H1 (cell line): ENCODE measurements at regions not wholly inside any gene's neighbourhood (a gene's known extent, or its start where the extent isn't known, plus 50 kb on each side); places are given as distances from the start of the nearest gene placed in this dataset.

Experiments
- CTCF ChIA-PET: fragments of 300-600 bp; sonication (Branson Sonifier 250); formaldehyde crosslinking; loops from one replicate; lab custom pipeline; 2021; ENCODE audit not compliant: partially characterized antibody; lab: Charles Lee
- POLR2A ChIA-PET: fragments of 300-600 bp; sonication (Branson Sonifier 250); formaldehyde crosslinking; loops from one replicate; lab custom pipeline; 2021; ENCODE audit warnings: inconsistent platforms; ENCODE audit not compliant: partially characterized antibody; lab: Charles Lee
- DNase-seq, 2 experiments: peaks; one replicate each; pipeline versions ENCODE4 v3.0.0 to v3.0.0-alpha.2; 2010 to 2022; ENCODE audit warnings: low spot score in 2 of 2, low read depth in 1 of 2, mixed read lengths in 1 of 2
- FAIRE-seq: peaks from 2 replicates; lab custom pipeline; 2011; peaks lifted over from hg19 to GRCh38; lab: Jason Lieb, UNC
- H2AFZ ChIP-seq: 2 replicates; pipeline ENCODE4 v1.8.1; 2012; ENCODE audit warnings: low read length, inconsistent platforms
- H2AK5ac ChIP-seq: 2 replicates; pipeline ENCODE4 v1.6.1; 2013; ENCODE audit warnings: low read depth, low read length
- H2BK120ac ChIP-seq: replicated peaks from 2 replicates; pipeline ENCODE3; 2013; ENCODE audit warnings: low read depth, low read length, inconsistent platforms
- H2BK12ac ChIP-seq: 2 replicates; pipeline ENCODE4 v1.6.1; 2013; ENCODE audit warnings: low read depth, low read length
- H2BK15ac ChIP-seq: 2 replicates; pipeline ENCODE4 v1.6.1; 2013; ENCODE audit warnings: low read length
- H2BK20ac ChIP-seq: 2 replicates; pipeline ENCODE4 v1.6.1; 2013; ENCODE audit warnings: low read length
- H2BK5ac ChIP-seq: 2 replicates; pipeline ENCODE4 v1.6.1; 2013; ENCODE audit warnings: low read depth, low read length
- H3K14ac ChIP-seq: 2 replicates; pipeline ENCODE4 v1.6.1; 2013; ENCODE audit warnings: inconsistent platforms; ENCODE audit not compliant: insufficient read length
- H3K18ac ChIP-seq: 2 replicates; pipeline ENCODE4 v1.6.1; 2013; ENCODE audit warnings: low read length; ENCODE audit errors: extremely low read depth
- H3K23ac ChIP-seq: 2 replicates; pipeline ENCODE4 v1.6.1; 2013; ENCODE audit warnings: inconsistent platforms; ENCODE audit not compliant: insufficient read length
- H3K23me2 ChIP-seq: 2 replicates; pipeline ENCODE4 v1.6.1; 2013; ENCODE audit warnings: low read depth, low read length
- H3K27ac ChIP-seq: 2 replicates; pipeline ENCODE4 v1.6.1; 2011; ENCODE audit warnings: low read depth, low read length, inconsistent platforms
- H3K27me3 ChIP-seq, 4 experiments: replicated peaks in 1 of 4; 1 replicate in 1 of 4; 2 replicates in 3 of 4; pipeline versions ENCODE4 v1.6.1 to v1.8.1; 2011 to 2013; ENCODE audit warnings: low read length in 3 of 4, mild to moderate bottlenecking in 3 of 4, inconsistent platforms in 2 of 4, mixed read lengths in 2 of 4, moderate library complexity in 1 of 4; ENCODE audit not compliant: control insufficient read depth in 3 of 4, insufficient read depth in 3 of 4; ENCODE audit errors: extremely low read depth in 1 of 4
- H3K36me3 ChIP-seq, 4 experiments: 2 replicates each; pipeline versions ENCODE4 v1.6.1 to v1.8.1; 2011 to 2013; ENCODE audit warnings: mild to moderate bottlenecking in 4 of 4, low read length in 3 of 4, moderate library complexity in 2 of 4, control low read depth in 1 of 4, inconsistent platforms in 1 of 4; ENCODE audit not compliant: insufficient read depth in 4 of 4, control insufficient read depth in 2 of 4
- H3K4ac ChIP-seq: replicated peaks from 2 replicates; pipeline ENCODE3; 2013; ENCODE audit warnings: low read length, low read depth, mixed read lengths, inconsistent platforms; ENCODE audit not compliant: insufficient read length
- H3K4me1 ChIP-seq, 4 experiments: replicated peaks in 1 of 4; 1 replicate in 1 of 4; 2 replicates in 3 of 4; pipeline versions ENCODE4 v1.6.1 to v1.8.1; 2011 to 2013; ENCODE audit warnings: low read length in 3 of 4, inconsistent platforms in 2 of 4, mixed read lengths in 1 of 4; ENCODE audit not compliant: insufficient read depth in 4 of 4, control insufficient read depth in 3 of 4
- H3K4me2 ChIP-seq, 2 experiments: 2 replicates each; pipeline versions ENCODE4 v1.6.1 to v1.8.1; 2011 to 2013; ENCODE audit warnings: low read depth in 2 of 2, low read length in 2 of 2, control low read depth in 1 of 2, inconsistent platforms in 1 of 2, mild to moderate bottlenecking in 1 of 2; ENCODE audit not compliant: insufficient read depth in 1 of 2
- H3K4me3 ChIP-seq, 4 experiments: fragments of 200-600, 300-600 bp in 1 of 4; sonication (generic), shearing (Covaris generic), sonication (Bioruptor Twin) in 1 of 4; 2 replicates each; pipeline versions ENCODE4 v1.5.1 to v1.8.1; 2011 to 2016; ENCODE audit warnings: low read length in 4 of 4, low read depth in 3 of 4, control low read depth in 2 of 4, inconsistent platforms in 2 of 4, mild to moderate bottlenecking in 2 of 4, mixed read lengths in 1 of 4, moderate library complexity in 1 of 4; ENCODE audit not compliant: insufficient read depth in 2 of 4; ENCODE audit errors: extremely low read depth in 1 of 4
- H3K56ac ChIP-seq: replicated peaks from 2 replicates; pipeline ENCODE3; 2013; ENCODE audit warnings: low read depth, mild to moderate bottlenecking, mixed read lengths, low read length, inconsistent platforms; ENCODE audit not compliant: insufficient read length
- H3K79me1 ChIP-seq: 2 replicates; pipeline ENCODE4 v1.6.1; 2013; ENCODE audit warnings: low read depth, low read length, control low read depth
- H3K79me2 ChIP-seq, 2 experiments: 2 replicates each; pipeline versions ENCODE4 v1.6.1 to v1.8.1; 2012 to 2013; ENCODE audit warnings: low read length in 2 of 2, mild to moderate bottlenecking in 2 of 2, inconsistent platforms in 1 of 2; ENCODE audit not compliant: insufficient read depth in 2 of 2, control insufficient read depth in 1 of 2
- H3K9ac ChIP-seq, 4 experiments: replicated peaks in 1 of 4; 1 replicate in 1 of 4; 2 replicates in 3 of 4; pipeline versions ENCODE4 v1.6.1 to v1.8.1; 2011 to 2013; ENCODE audit warnings: low read depth in 3 of 4, low read length in 3 of 4, control low read depth in 2 of 4, mild to moderate bottlenecking in 2 of 4, moderate library complexity in 2 of 4, inconsistent platforms in 1 of 4; ENCODE audit errors: extremely low read depth in 1 of 4
- H3K9me3 ChIP-seq, 2 experiments: 2 replicates each; pipeline versions ENCODE4 v1.6.1 to v1.8.1; 2012 to 2013; ENCODE audit warnings: mild to moderate bottlenecking in 2 of 2, moderate library complexity in 2 of 2, control low read depth in 1 of 2, inconsistent platforms in 1 of 2, low read depth in 1 of 2, low read length in 1 of 2, mixed read lengths in 1 of 2; ENCODE audit not compliant: insufficient read depth in 2 of 2
- H4K20me1 ChIP-seq, 2 experiments: replicated peaks in 1 of 2; 2 replicates each; pipeline versions ENCODE3 to v1.8.1; 2011 to 2013; ENCODE audit warnings: inconsistent platforms in 2 of 2, low read length in 2 of 2, mild to moderate bottlenecking in 1 of 2; ENCODE audit not compliant: insufficient read depth in 2 of 2, control insufficient read depth in 1 of 2
- H4K5ac ChIP-seq: 2 replicates; pipeline ENCODE4 v1.6.1; 2013; ENCODE audit warnings: low read length, low read depth, mixed read lengths, inconsistent platforms; ENCODE audit not compliant: insufficient read length
- H4K8ac ChIP-seq: 2 replicates; pipeline ENCODE4 v1.8.0; 2013; ENCODE audit warnings: mild to moderate bottlenecking, moderate library complexity, low read length, inconsistent platforms; ENCODE audit not compliant: insufficient read depth; ENCODE audit errors: extremely low read depth
- H4K91ac ChIP-seq: replicated peaks from 2 replicates; pipeline ENCODE3; 2013; ENCODE audit warnings: low read length, mixed read lengths, inconsistent platforms; ENCODE audit not compliant: insufficient read length
- CBX5 ChIP-seq: fragments of 300-800, 300-1000 bp; sonication (generic); IDR thresholded peaks from 2 replicates; pipeline ENCODE4 v1.7.1; 2016; ENCODE audit warnings: antibody characterized with exemption, low read length, low read depth
- EP300 ChIP-seq, 2 experiments: IDR thresholded peaks; 1 replicate in 1 of 2; 2 replicates in 1 of 2; pipeline ENCODE4 v1.6.1; 2011 to 2012; ENCODE audit warnings: low read depth in 2 of 2, low read length in 2 of 2, mild to moderate bottlenecking in 2 of 2, borderline replicate concordance in 1 of 2, inconsistent platforms in 1 of 2, moderate library complexity in 1 of 2
- GABPA ChIP-seq: IDR thresholded peaks from 2 replicates; pipeline ENCODE4 v1.6.1; 2011; ENCODE audit warnings: mild to moderate bottlenecking, low read length, moderate library complexity, borderline replicate concordance; ENCODE audit not compliant: insufficient read depth
- PHF8 ChIP-seq: fragments of 200-600 bp; sonication (generic); conservative IDR thresholded peaks from 2 replicates; pipeline ENCODE4 v1.7.1; 2012; ENCODE audit warnings: low read depth, mild to moderate bottlenecking, inconsistent platforms, low read length, moderate library complexity
- RNF2 ChIP-seq: fragments of 200-900, 300-1000 bp; sonication (generic); IDR thresholded peaks from 2 replicates; pipeline ENCODE4 v1.7.1; 2016; ENCODE audit warnings: borderline replicate concordance, low read depth, mild to moderate bottlenecking, antibody characterized with exemption, low read length; ENCODE audit not compliant: poor library complexity, severe bottlenecking; ENCODE audit errors: missing control alignments
- RXRA ChIP-seq: IDR thresholded peaks from 2 replicates; pipeline ENCODE4 v1.6.1; 2011; ENCODE audit warnings: low read depth, mild to moderate bottlenecking, low read length, moderate library complexity; ENCODE audit not compliant: insufficient read depth
- SIRT6 ChIP-seq: IDR thresholded peaks from one replicate; pipeline ENCODE4 v1.7.1; 2012; ENCODE audit warnings: low read length, inconsistent platforms
- TBP ChIP-seq: IDR thresholded peaks from 2 replicates; pipeline ENCODE4 v1.6.1; 2011; ENCODE audit warnings: low read depth, low read length, improper control_type of control experiment
- TCF12 ChIP-seq: IDR thresholded peaks from 2 replicates; pipeline ENCODE4 v1.6.1; 2011; ENCODE audit warnings: low read depth, mild to moderate bottlenecking, low read length
- USF2 ChIP-seq: IDR thresholded peaks from 2 replicates; pipeline ENCODE4 v1.6.1; 2011; ENCODE audit warnings: low read length, improper control_type of control experiment
- WGBS, 2 experiments: shearing (Covaris generic) in 1 of 2; methylation state at CpG; one replicate each; pipeline versions ENCODE4 v1.1.6 to v1.1.7; 2013 to 2015; ENCODE audit warnings: low lambda C conversion rate in 2 of 2, mixed read lengths in 2 of 2, inconsistent platforms in 1 of 2, low coverage in 1 of 2, missing lambda C conversion rate in 1 of 2; ENCODE audit not compliant: insufficient replicate concordance in 2 of 2, insufficient coverage in 1 of 2, insufficient read length in 1 of 2; ENCODE audit errors: extremely low coverage in 1 of 2, missing lambda C conversion rate in 1 of 2; 5-methylcytosine and 5-hydroxymethylcytosine counted together
- TF ChIP-seq, protein P1 (sequence below): IDR thresholded peaks from 2 replicates; pipeline ENCODE4 v1.6.1; 2011; ENCODE audit warnings: low read depth, mild to moderate bottlenecking, low read length; ENCODE audit not compliant: insufficient read depth

- Histone ChIP-seq H3K79me2 (no peaks in the 10 kb centered on the region), H3K18ac (no peak overlapping the region), H2BK120ac (no peak overlapping the region), H2BK15ac (no peak overlapping the region), H3K79me1 (no peaks in the 10 kb centered on the region), H2BK12ac (no peak overlapping the region), H2BK20ac (no peak overlapping the region), H3K4me1 (no peaks in the 10 kb centered on the region), H3K4me2 (no peak overlapping the region), H2AFZ (no peak overlapping the region), H3K27ac (no peak overlapping the region), H3K56ac (no peak overlapping the region), H3K23ac (no peak overlapping the region), H3K14ac (no peak overlapping the region), H3K9me3 (no peaks in the 10 kb centered on the region), H4K8ac (no peak overlapping the region), H4K91ac (no peak overlapping the region), H3K4ac (no peak overlapping the region), H3K9ac (no peak overlapping the region), H4K5ac (no peak overlapping the region), H4K20me1 (no peaks in the 10 kb centered on the region), H3K23me2 (no peaks in the 10 kb centered on the region), H2BK5ac (no peak overlapping the region), H3K4me3 (no peak overlapping the region), H3K27me3 (no peaks in the 10 kb centered on the region), H3K36me3 (no peaks in the 10 kb centered on the region), H2AK5ac (no peak overlapping the region)
- DNase-seq (no peak), FAIRE-seq (no peak)
- 86% methylated on average over 5 of the region's 5 CpGs; no CpG with 5 or more reads in 1 of the 2 experiments for WGBS, 2 experiments
- ChIA-PET POLR2A (no interaction called here), CTCF (no interaction called here)
- no peak for TF ChIP-seq EP300 (IDR thresholded peaks at IDR 0.05; ENCODE audit: borderline replicate concordance in 1 of 2, low read depth in 2 of 2, low read length in 2 of 2)
- no peak for TF ChIP-seq TCF12
- TF ChIP-seq CBX5, result no peak
- TF ChIP-seq USF2, result no peak
- no peak for TF ChIP-seq RXRA
- TF ChIP-seq GABPA, result no peak
- TF ChIP-seq RNF2, result no peak
- TF ChIP-seq, protein P1, sequence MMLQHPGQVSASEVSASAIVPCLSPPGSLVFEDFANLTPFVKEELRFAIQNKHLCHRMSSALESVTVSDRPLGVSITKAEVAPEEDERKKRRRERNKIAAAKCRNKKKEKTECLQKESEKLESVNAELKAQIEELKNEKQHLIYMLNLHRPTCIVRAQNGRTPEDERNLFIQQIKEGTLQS, result no peak
- no peak for TF ChIP-seq PHF8
- TF ChIP-seq SIRT6, result no peak
- no peak for TF ChIP-seq TBP
These were observed 493.2 kb downstream of the PID1 start for GRCh38 chr2:228777855-228778355.
